Stimulated activated CD4-positive, alpha-beta T cell treated with anti-CD3 and anti-CD28 coated beads, Interleukin-2, amount 100 ng/mL, for 4 hours (primary cell): ENCODE measurements at regions not wholly inside any gene's neighbourhood (a gene's known extent, or its start where the extent isn't known, plus 50 kb on each side); places are given as distances from the start of the nearest gene placed in this dataset.

Experiments
- DNase-seq: peaks from one replicate; pipeline ENCODE4 v3.0.0-alpha.2; 2020; ENCODE audit warnings: low read depth

DNA sequence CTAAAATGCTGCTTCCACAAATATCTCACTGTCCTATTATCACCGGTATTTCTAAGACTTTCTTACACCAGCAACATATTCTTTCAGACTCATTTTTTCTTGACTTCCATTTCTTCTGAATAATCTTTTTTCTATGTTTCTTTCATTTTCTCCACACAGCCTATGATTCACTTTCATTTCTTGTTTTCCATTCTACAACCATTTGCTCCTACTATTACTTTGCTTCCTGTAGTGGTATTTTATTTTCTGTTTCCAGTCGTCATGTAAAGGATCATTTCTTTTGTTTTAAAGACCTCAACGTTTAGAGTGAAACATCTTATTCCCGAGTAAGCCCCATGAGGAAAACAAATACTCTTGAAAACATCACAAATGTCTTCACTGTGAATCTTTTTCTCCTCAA lies 182.2 kb upstream of the MDGA2 start:
- no peak for DNase-seq

GRCh38 chr14:47852278-47852677 lies 176.9 kb upstream of the MDGA2 start:
- no peak for DNase-seq

GRCh38 chr14:47846008-47846407 lies 170.6 kb upstream of the MDGA2 start:
- DNase-seq = no peak

DNA sequence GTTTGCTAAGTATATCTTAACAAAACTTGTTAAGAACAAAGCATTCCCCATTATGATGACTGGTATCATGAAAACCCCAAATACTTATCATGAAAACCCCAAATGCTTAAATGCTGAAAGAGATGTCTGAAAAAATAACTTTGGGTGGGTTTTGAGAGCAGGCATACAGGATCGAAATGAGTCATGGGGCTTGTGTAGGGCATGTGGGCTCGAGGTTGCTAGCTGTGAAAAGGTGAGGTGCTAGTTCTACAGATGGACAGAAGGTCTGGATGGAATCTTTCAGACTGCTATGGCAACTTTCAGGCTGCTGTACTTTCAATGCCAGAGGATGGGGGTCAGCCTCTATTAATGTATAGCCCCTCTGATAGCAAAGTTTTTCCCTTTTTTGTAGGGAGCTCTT lies 167.8 kb upstream of the MDGA2 start:
- DNase-seq = no peak

DNA sequence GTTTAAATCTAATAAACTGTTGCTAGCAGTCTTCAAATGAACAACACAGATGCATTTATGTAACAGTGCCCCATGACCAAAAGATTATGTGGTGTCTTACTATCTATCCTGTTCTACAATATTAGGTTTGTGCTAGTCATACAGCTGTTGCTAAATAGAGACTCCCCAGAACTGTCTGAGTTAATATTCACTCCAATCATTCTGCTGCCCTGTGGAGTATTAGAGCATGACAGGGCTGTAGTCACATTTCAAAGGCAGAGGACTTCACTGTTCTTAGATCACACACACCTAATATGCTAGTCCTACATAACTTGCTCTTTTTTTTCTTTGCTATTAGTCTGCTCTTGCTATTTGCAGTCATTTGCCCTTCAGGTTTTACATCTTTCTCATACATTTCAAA lies 157.6 kb upstream of the MDGA2 start:
- DNase-seq = no peak

DNA sequence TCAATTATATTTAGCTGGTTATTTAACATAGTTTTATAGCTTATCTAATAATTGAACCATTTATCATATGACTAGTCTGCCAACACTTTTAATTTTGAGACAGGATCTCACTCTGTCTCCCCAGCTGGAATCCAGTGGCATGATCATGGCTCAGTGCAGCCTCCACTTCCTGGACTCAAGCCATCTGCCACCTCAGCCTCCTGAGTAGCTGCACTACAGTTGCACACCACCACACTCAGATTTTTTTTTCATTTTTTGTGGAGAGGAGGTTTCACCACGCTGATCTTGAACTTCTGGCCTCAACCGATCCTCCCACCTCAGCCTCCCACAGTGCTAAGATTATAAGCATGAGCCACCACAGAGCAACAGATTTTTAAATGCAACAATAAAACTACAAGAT lies 151.4 kb upstream of the MDGA2 start:
- no peak for DNase-seq

- DNase-seq = no peak
These were observed 146.9 kb upstream of the MDGA2 start for GRCh38 chr14:47822326-47822725.

GRCh38 chr14:47821135-47821534 lies 145.7 kb upstream of the MDGA2 start:
- no peak for DNase-seq

GRCh38 chr14:47790477-47790876 lies 115.1 kb upstream of the MDGA2 start:
- no peak for DNase-seq

- DNase-seq = no peak
These were observed 109.7 kb upstream of the MDGA2 start for GRCh38 chr14:47785058-47785457.

- no peak for DNase-seq
These were observed 103.2 kb upstream of the MDGA2 start for GRCh38 chr14:47778631-47779030.

- no peak for DNase-seq
These were observed 97.2 kb upstream of the MDGA2 start for GRCh38 chr14:47772652-47773051.

GRCh38 chr14:47763188-47763854 lies 87.9 kb upstream of the MDGA2 start:
- DNase-seq = no peak

GRCh38 chr14:47746986-47747385 lies 71.6 kb upstream of the MDGA2 start:
- DNase-seq = no peak

DNA sequence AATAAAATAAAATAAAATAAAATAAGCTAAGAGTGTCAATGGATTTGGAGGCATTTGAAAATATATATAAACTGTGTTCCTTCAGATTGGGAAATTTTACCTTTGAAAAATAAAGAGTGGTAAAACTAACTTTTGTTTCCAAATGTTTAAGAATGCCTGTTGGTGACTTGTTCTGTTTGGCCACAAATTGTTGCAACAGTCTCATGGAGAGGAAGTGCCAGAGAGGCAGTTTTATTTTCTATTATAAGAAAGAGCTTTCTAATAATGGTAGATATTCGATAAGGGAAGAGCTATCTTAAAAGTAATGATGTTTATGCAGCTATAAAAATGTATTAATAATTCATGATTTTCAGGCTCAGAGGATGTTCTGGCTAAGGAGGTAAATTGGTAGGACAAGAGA lies 68.8 kb upstream of the MDGA2 start:
- DNase-seq = no peak

DNA sequence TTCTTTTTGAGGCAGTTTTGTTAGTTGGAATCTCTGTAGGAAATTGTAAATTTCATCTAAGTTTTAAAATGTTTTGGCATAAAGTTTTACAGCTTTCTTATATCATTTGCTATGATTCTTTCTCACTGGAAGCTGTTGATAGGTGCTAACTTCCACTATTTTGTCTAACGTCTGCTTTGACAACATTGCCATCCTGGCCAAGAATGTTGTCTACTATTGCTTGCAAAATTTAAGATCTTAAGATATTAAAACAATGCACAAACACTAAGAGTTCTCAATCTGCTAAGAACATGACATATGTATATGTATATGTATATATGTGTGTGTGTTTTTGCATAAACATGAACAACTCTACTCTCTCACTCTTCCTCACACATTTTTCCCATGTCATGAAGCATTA lies 64.1 kb upstream of the MDGA2 start:
- no peak for DNase-seq

DNA sequence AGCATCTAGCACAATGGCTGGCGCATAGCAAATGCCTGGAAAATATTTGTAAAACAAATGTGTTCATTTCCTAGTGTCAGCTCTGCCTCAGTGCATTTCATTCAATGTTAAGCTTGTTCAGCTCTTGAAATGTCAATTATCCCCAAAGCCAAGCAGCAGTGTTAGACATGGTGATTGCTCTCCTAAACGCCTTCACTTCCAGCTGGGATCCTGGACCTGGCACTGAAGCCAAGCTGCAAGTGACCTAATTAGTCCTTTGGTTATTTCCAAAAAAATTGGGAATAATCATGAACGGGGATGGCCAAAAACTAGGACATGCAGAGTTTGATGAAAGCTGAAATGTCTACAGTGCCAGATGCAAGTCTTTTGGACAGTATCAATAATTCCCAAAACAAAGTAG lies 54.9 kb upstream of the MDGA2 start:
- no peak for DNase-seq
